ENCODE measurements at regions not wholly inside any gene's neighbourhood (a gene's known extent, or its start where the extent isn't known, plus 50 kb on each side); places are given as distances from the start of the nearest gene placed in this dataset.

DNA sequence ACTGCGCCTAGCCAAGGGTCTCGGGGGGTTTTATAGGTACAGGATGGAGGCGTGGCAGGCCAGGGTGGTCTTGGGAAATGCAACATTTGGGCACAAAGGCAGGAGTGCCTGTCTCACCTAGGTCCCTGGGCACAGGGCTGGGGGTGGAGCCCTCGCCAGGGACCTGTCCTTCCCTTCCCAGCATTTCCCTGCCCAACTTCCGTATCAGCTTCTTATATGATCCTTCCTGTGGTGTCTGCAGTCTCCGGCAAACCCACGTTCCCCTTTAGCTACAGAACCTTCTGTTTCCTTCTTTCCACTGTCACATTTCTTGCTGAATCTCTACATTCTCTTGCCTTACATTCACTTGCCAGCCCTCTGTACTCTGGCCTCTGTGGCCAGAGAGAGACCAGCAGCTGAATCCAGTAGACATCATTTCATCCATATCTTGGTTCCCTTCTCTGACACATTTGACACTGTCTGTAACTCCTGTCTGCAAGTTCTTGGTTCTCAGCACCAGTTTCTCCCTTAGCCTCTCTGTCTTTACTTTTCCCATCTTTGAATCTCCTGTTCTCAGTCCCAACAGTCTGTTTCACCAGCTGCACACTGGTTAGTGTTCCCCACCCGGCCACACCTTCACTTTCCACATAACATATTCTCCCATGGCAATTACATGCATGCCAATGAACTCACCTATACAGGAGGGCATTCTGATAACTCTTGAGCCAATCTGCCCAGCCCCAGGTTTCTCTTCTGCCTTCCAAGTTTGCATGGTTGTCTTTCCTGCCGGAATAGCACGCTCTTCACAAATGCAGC lies 134.7 kb upstream of the ZNF608 start:
- TF ChIP-seq CEBPB (IDR thresholded peaks at IDR 0.05) (no peak), RNF2 (IDR thresholded peaks at IDR 0.05; ENCODE audit: borderline replicate concordance, low read depth) (no peak), EP300 (IDR thresholded peaks at IDR 0.05) (no peak)
